Transverse colon (tissue), 3 donors: ENCODE measurements at regions not wholly inside any gene's neighbourhood (a gene's known extent, or its start where the extent isn't known, plus 50 kb on each side); places are given as distances from the start of the nearest gene placed in this dataset.

Experiments used
- CTCF ChIP-seq, 5 experiments: fragments of 200-600 bp in 3 of 5; fragments of 450-650 bp in 2 of 5; sonication (generic) in 3 of 5; IDR thresholded peaks; 1 replicate in 2 of 5; 2 replicates in 3 of 5; pipeline ENCODE4 v1.5.1; 2016 to 2017; ENCODE audit warnings: antibody characterized with exemption in 5 of 5, inconsistent platforms in 3 of 5, mild to moderate bottlenecking in 2 of 5, moderate library complexity in 1 of 5
- EP300 ChIP-seq: sonication (generic); formaldehyde crosslinking; IDR thresholded peaks from one replicate; pipeline ENCODE4 v1.6.1; 2017; ENCODE audit warnings: antibody characterized with exemption, low read depth
- POLR2A ChIP-seq: fragments of 450-650 bp; IDR thresholded peaks from one replicate; pipeline ENCODE4 v1.6.1; 2016; ENCODE audit warnings: antibody characterized with exemption, mild to moderate bottlenecking, moderate library complexity

GRCh38 chr14:97315790-97316189 lies 518.6 kb downstream of the VRK1 start:
- TF ChIP-seq CTCF (IDR thresholded peaks at IDR 0.05) (no peak), EP300 (no peak), POLR2A (no peak)
